ENCODE measurements at regions not wholly inside any gene's neighbourhood (a gene's known extent, or its start where the extent isn't known, plus 50 kb on each side); places are given as distances from the start of the nearest gene placed in this dataset.

- TF ChIP-seq ARID3A (IDR thresholded peaks at IDR 0.05; ENCODE audit: borderline replicate concordance, low read depth, low read length), result no peak
- TF ChIP-seq FOXP1 (CRISPR knock-in tag; IDR thresholded peaks at IDR 0.05), result no peak
- TF ChIP-seq ZNF134 (CRISPR knock-in tag; conservative IDR thresholded peaks at IDR 0.05), result no peak
- no peak for TF ChIP-seq ZNF12 (CRISPR knock-in tag; IDR thresholded peaks at IDR 0.05)
- no peak for TF ChIP-seq CHD7 (IDR thresholded peaks at IDR 0.05; ENCODE audit: low read depth, low read length)
- no peak for TF ChIP-seq HDAC3 (IDR thresholded peaks at IDR 0.05; ENCODE audit: borderline replicate concordance, partially characterized antibody)
Measured at GRCh38 chr3:135802171-135802570, 163.4 kb upstream of the PPP2R3A start (continued).

All from K562 (cell line).